Thoracic aorta (tissue), 2 donors: ENCODE measurements at regions not wholly inside any gene's neighbourhood (a gene's known extent, or its start where the extent isn't known, plus 50 kb on each side); places are given as distances from the start of the nearest gene placed in this dataset.

ENCODE experiments used
- ATAC-seq: fragments of 150-250 bp; one replicate; pipeline ENCODE4 v1.8.0; 2017; ENCODE audit warnings: low read depth; ENCODE audit not compliant: insufficient number of reproducible peaks, low FRiP score
- DNase-seq: peaks from one replicate; pipeline ENCODE4 v3.0.0-alpha.2; 2020; ENCODE audit warnings: low spot score
- H3K27ac ChIP-seq, 2 donors: fragments of 200-600 bp; sonication (generic); 1 replicate in 1 of 2; 2 replicates in 1 of 2; pipeline ENCODE4 v1.5.1; 2016; ENCODE audit warnings: mild to moderate bottlenecking in 2 of 2, moderate library complexity in 2 of 2
- H3K27me3 ChIP-seq: fragments of 200-600 bp; sonication (generic); replicated peaks from 2 replicates; pipeline ENCODE4 v1.6.0; 2016; ENCODE audit warnings: mild to moderate bottlenecking; ENCODE audit not compliant: insufficient read depth
- H3K36me3 ChIP-seq: fragments of 200-600 bp; sonication (generic); one replicate; pipeline ENCODE4 v1.5.1; 2016
- H3K4me1 ChIP-seq, 2 donors: fragments of 200-600 bp; sonication (generic); 1 replicate in 1 of 2; 2 replicates in 1 of 2; pipeline versions ENCODE4 v1.5.1 to v1.6.0; 2016; ENCODE audit warnings: low read depth in 2 of 2, mild to moderate bottlenecking in 1 of 2; ENCODE audit not compliant: control insufficient read depth in 1 of 2
- H3K4me3 ChIP-seq: fragments of 200-600 bp; sonication (generic); 2 replicates; pipeline ENCODE4 v1.5.1; 2016; ENCODE audit warnings: mild to moderate bottlenecking
- H3K9me3 ChIP-seq: fragments of 200-600 bp; sonication (generic); 2 replicates; pipeline ENCODE4 v1.5.1; 2016
- TF ChIP-seq, protein P1 (sequence below): fragments of 200-600 bp; sonication (generic); IDR thresholded peaks from one replicate; pipeline ENCODE4 v1.5.1; 2019; ENCODE audit warnings: antibody characterized with exemption

DNA sequence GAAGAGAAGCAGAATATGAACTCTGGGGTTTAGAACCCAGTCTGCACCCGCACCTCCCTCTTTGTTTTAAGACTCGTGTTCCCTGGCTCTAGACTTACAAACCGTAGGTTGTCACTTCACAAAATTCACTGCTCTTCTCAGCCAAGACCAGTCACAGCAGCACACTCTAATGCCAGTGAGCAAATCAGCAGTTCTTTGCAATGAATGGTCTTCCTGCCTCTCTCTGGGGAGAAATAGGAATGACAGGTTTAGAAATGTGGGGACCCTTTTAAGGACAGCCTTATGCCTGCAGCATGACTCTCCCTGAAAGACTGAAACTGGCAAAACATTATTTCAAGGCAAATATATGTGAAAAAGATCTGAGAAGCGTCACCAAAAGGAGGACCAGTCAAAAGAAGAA is 156.9 kb downstream of the KCTD15 start:
- H3K36me3 ChIP-seq, result no peaks in the 10 kb centered on the region
- no peaks in the 10 kb centered on the region for H3K9me3 ChIP-seq
- no peak overlapping the region for H3K4me3 ChIP-seq
- DNase-seq (no peak), ATAC-seq (no peak)
- H3K27ac ChIP-seq, result no peak overlapping the region
- no peaks in the 10 kb centered on the region for H3K4me1 ChIP-seq
- TF ChIP-seq, protein P1, sequence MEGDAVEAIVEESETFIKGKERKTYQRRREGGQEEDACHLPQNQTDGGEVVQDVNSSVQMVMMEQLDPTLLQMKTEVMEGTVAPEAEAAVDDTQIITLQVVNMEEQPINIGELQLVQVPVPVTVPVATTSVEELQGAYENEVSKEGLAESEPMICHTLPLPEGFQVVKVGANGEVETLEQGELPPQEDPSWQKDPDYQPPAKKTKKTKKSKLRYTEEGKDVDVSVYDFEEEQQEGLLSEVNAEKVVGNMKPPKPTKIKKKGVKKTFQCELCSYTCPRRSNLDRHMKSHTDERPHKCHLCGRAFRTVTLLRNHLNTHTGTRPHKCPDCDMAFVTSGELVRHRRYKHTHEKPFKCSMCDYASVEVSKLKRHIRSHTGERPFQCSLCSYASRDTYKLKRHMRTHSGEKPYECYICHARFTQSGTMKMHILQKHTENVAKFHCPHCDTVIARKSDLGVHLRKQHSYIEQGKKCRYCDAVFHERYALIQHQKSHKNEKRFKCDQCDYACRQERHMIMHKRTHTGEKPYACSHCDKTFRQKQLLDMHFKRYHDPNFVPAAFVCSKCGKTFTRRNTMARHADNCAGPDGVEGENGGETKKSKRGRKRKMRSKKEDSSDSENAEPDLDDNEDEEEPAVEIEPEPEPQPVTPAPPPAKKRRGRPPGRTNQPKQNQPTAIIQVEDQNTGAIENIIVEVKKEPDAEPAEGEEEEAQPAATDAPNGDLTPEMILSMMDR, result no peak
- H3K27me3 ChIP-seq, result no peaks in the 10 kb centered on the region

DNA sequence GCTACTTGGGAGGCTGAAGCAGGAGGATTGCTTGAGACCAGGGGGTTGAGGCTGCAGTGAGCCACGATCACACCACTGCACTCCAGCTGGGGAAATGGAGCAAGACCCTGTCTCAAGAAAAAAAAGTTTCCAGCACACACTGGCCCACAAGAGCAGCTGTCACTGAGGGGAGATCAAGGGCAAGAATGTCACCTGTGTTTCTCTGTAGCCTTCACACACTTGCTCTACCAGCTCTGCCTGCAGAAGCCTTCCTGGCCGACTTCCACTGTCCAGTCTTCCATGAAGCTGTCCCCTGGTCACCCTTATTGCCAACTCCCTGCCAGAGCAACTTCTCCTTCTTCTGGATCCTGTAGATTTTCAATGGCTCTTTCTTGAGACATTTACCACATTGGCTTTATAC is 158.0 kb downstream of the KCTD15 start:
- no peak for DNase-seq
- Histone ChIP-seq H3K27ac (no peak overlapping the region), H3K4me3 (no peak overlapping the region), H3K4me1 (no peaks in the 10 kb centered on the region), H3K36me3 (no peaks in the 10 kb centered on the region), H3K27me3 (no peaks in the 10 kb centered on the region), H3K9me3 (no peaks in the 10 kb centered on the region)
- TF ChIP-seq, protein P1, result no peak
- no peak for ATAC-seq

DNA sequence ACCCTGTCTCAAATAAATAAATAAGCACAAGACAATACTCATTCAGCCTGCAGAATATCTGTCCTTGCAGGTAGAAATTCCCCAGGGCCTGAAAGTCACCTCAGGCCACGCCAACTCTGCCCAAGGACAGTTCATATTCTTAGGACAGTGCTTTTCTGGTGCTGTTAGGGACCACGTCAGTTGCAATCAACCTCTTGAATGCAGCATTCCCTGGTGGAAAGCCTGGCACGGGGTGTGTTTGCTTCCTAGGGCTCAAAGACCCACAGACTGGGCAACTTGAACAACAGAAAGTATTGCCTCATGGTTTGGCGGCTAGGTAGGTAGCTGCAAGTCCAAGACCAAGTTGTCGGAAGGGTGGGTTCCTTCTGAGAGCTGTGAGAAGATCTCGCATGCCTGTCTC is 160.3 kb downstream of the KCTD15 start:
- DNase-seq, result no peak
- TF ChIP-seq, protein P1, result no peak

DNA sequence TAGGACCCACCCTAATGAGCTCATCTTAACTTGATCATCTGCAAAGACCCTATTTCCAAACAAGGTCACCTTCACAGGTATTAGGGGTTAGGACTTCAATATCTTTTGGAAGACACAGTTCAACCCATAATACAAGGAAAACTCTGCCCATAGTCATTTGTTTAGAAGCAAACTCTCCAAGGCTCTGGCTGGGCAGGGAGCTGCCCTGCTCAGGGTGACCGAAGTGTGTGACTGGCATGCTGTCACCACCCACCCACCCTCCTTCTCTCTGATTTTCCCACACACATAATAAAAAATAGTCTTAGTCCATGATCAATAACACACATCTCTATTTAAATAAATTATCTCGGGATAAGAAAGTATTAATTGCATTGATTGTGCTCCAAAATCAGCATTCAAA is 161.1 kb downstream of the KCTD15 start:
- TF ChIP-seq, protein P1, result no peak
- no peak for ATAC-seq
- Histone ChIP-seq H3K4me3 (no peak overlapping the region), H3K27me3 (no peaks in the 10 kb centered on the region), H3K4me1 (no peaks in the 10 kb centered on the region), H3K36me3 (no peaks in the 10 kb centered on the region), H3K27ac (no peak overlapping the region), H3K9me3 (no peaks in the 10 kb centered on the region)
- no peak for DNase-seq

More for the DNA sequence above, 160.3 kb downstream of the KCTD15 start:
- H3K27ac ChIP-seq, result no peak overlapping the region
- ATAC-seq, result no peak
- H3K36me3 ChIP-seq, result no peaks in the 10 kb centered on the region
- no peaks in the 10 kb centered on the region for H3K9me3 ChIP-seq
- no peak overlapping the region for H3K4me3 ChIP-seq
- H3K4me1 ChIP-seq, result no peaks in the 10 kb centered on the region
- H3K27me3 ChIP-seq, result no peaks in the 10 kb centered on the region

DNA sequence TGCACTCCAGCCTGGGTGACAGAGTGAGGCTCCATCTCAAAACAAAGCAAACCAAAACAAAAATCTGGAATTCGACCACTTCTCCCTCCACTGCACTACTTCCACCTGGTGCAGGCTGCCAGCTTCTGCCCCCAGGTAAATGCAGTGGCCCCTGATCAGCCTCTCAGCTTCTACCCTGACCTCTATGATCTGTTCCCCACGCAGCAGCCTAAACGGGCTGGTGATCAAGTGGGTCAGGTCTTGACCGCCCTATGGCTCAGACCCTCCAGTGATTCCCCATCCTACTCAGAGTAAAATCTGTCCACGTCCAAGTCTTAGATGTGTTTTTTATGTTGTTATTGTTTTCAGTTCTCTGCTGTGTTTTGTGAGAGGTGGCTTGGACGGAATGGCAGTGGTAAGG is 163.9 kb downstream of the KCTD15 start:
- TF ChIP-seq, protein P1, result no peak
- DNase-seq (no peak), ATAC-seq (no peak)
- Histone ChIP-seq H3K27me3 (no peaks in the 10 kb centered on the region), H3K9me3 (no peaks in the 10 kb centered on the region), H3K4me3 (no peak overlapping the region), H3K27ac (no peak overlapping the region), H3K36me3 (no peaks in the 10 kb centered on the region), H3K4me1 (no peaks in the 10 kb centered on the region)
